Chondrocyte (in vitro differentiated cells): ENCODE measurements at regions not wholly inside any gene's neighbourhood (a gene's known extent, or its start where the extent isn't known, plus 50 kb on each side); places are given as distances from the start of the nearest gene placed in this dataset.

Experiments used
- DNase-seq: peaks from one replicate; pipeline ENCODE4 v3.0.0; 2021; ENCODE audit warnings: mixed read lengths, low spot score
- H3K27ac Mint-ChIP-seq: one replicate; pipeline ENCODE4 v1.8.0; 2021; ENCODE audit warnings: mild to moderate bottlenecking, moderate library complexity, mixed read lengths; ENCODE audit not compliant: unreplicated experiment
- H3K27me3 Mint-ChIP-seq: 2 replicates; pipeline ENCODE4 v1.8.0; 2021; ENCODE audit warnings: low read depth, mixed read lengths
- H3K36me3 Mint-ChIP-seq: 2 replicates; pipeline ENCODE4 v1.8.0; 2021; ENCODE audit warnings: low read depth, mixed read lengths
- H3K4me1 Mint-ChIP-seq: 2 replicates; pipeline ENCODE4 v1.8.0; 2021; ENCODE audit warnings: low read depth, mild to moderate bottlenecking, mixed read lengths
- H3K4me3 Mint-ChIP-seq: one replicate; pipeline ENCODE4 v1.8.0; 2021; ENCODE audit warnings: mild to moderate bottlenecking, moderate library complexity, mixed read lengths; ENCODE audit not compliant: unreplicated experiment
- H3K9me3 Mint-ChIP-seq: 2 replicates; pipeline ENCODE4 v1.8.0; 2021; ENCODE audit warnings: low read depth, mixed read lengths
- CTCF ChIP-seq: fragments of 200-600 bp; sonication (generic); IDR thresholded peaks from 2 replicates; pipeline ENCODE4 v1.5.0; 2021; ENCODE audit warnings: antibody characterized with exemption, mild to moderate bottlenecking, moderate library complexity

GRCh38 chr4:45668128-45668527 is 455.7 kb downstream of the GABRG1 start:
- H3K9me3 Mint-ChIP-seq, result no peaks in the 10 kb centered on the region
- peaks cover 10% of the 10 kb centered on the region for H3K27me3 Mint-ChIP-seq
- H3K4me3 Mint-ChIP-seq, result no peak overlapping the region
- H3K27ac Mint-ChIP-seq, result no peak overlapping the region
- H3K4me1 Mint-ChIP-seq, result peaks cover 9% of the 10 kb centered on the region
- H3K36me3 Mint-ChIP-seq, result no peaks in the 10 kb centered on the region
- no peak for TF ChIP-seq CTCF
- no peak for DNase-seq

GRCh38 chr4:45663628-45664081 is 460.2 kb downstream of the GABRG1 start:
- Mint-ChIP-seq H3K4me3 (no peak overlapping the region), H3K4me1 (peaks cover 12% of the 10 kb centered on the region), H3K9me3 (no peaks in the 10 kb centered on the region), H3K27me3 (peaks cover under 1% of the 10 kb centered on the region), H3K36me3 (no peaks in the 10 kb centered on the region), H3K27ac (no peak overlapping the region)
- DNase-seq, result no peak
- TF ChIP-seq CTCF, result no peak

GRCh38 chr4:45663003-45663402 is 460.9 kb downstream of the GABRG1 start:
- Mint-ChIP-seq H3K4me1 (peaks cover 9% of the 10 kb centered on the region), H3K36me3 (no peaks in the 10 kb centered on the region), H3K27ac (no peak overlapping the region), H3K4me3 (no peak overlapping the region), H3K27me3 (no peaks in the 10 kb centered on the region), H3K9me3 (no peaks in the 10 kb centered on the region)
- DNase-seq, result no peak
- TF ChIP-seq CTCF, result no peak

GRCh38 chr4:45661893-45662292 is 462.0 kb downstream of the GABRG1 start:
- Mint-ChIP-seq H3K27me3 (no peaks in the 10 kb centered on the region), H3K27ac (no peak overlapping the region), H3K9me3 (no peaks in the 10 kb centered on the region), H3K4me3 (no peak overlapping the region), H3K4me1 (peaks cover 8% of the 10 kb centered on the region), H3K36me3 (no peaks in the 10 kb centered on the region)
- TF ChIP-seq CTCF, result no peak
- no peak for DNase-seq

GRCh38 chr4:45650545-45650944 is 473.3 kb downstream of the GABRG1 start:
- DNase-seq, result no peak
- Mint-ChIP-seq H3K4me1 (no peaks in the 10 kb centered on the region), H3K27me3 (peaks cover 2% of the 10 kb centered on the region), H3K4me3 (no peak overlapping the region), H3K9me3 (peaks cover 8% of the 10 kb centered on the region), H3K27ac (no peak overlapping the region), H3K36me3 (no peaks in the 10 kb centered on the region)
- no peak for TF ChIP-seq CTCF
